GM12878 (cell line): ENCODE measurements at regions not wholly inside any gene's neighbourhood (a gene's known extent, or its start where the extent isn't known, plus 50 kb on each side); places are given as distances from the start of the nearest gene placed in this dataset.

Source experiments
- ATAC-seq: fragments of 200-7000 bp; cut with Tn5 transposase; 3 replicates; pipeline ENCODE4 v1.9.1; 2020; ENCODE audit warnings: mild to moderate bottlenecking, moderate library complexity
- BruUV-seq: library from RNA; stranded (reverse); fragments of 400-500 nt; replicated peaks from 2 replicates; lab custom pipeline; 2021; lab: Mats Ljungman, UMichigan
- CTCF ChIA-PET: fragments of 300-600 bp; sonication (Branson Sonifier 250); formaldehyde crosslinking; extraction: SDS; loops from one replicate; lab custom pipeline; 2021; ENCODE audit warnings: inconsistent platforms; lab: Yijun Ruan, JAX
- POLR2A ChIA-PET: fragments of 350-600 bp; formaldehyde crosslinking; extraction: SDS; loops from one replicate; lab custom pipeline; 2021; ENCODE audit warnings: inconsistent platforms; lab: Charles Lee
- RAD21 ChIA-PET: fragments of 300-600 bp; sonication (Branson Sonifier 250); formaldehyde crosslinking; loops from one replicate; lab custom pipeline; 2023; ENCODE audit warnings: antibody characterized with exemption; ENCODE audit not compliant: unreplicated experiment; lab: Charles Lee
- SMC1A ChIA-PET: fragments of 300-600 bp; sonication (Branson Sonifier 250); formaldehyde crosslinking; loops from one replicate; lab custom pipeline; 2023; ENCODE audit not compliant: unreplicated experiment, uncharacterized antibody; lab: Charles Lee
- DNase-seq: peaks from one replicate; pipeline ENCODE4 v3.0.0-alpha.2; 2011; ENCODE audit warnings: low read depth, low spot score
- FAIRE-seq: peaks from 3 replicates; lab custom pipeline; 2011; peaks lifted over from hg19 to GRCh38; lab: Jason Lieb, UNC
- H2AFZ ChIP-seq: 2 replicates; pipeline ENCODE4 v1.6.0; 2011; ENCODE audit warnings: low read depth, low read length, control low read depth; ENCODE audit not compliant: control insufficient read depth
- H3K27ac ChIP-seq: 2 replicates; pipeline ENCODE4 v1.5.1; 2011; ENCODE audit warnings: control low read depth; ENCODE audit not compliant: control insufficient read depth, insufficient read depth
- H3K27me3 ChIP-seq, 2 experiments: replicated peaks in 1 of 2; 2 replicates each; pipeline versions ENCODE4 v1.6.0 to v1.6.1; 2011; ENCODE audit warnings: low read length in 1 of 2; ENCODE audit not compliant: control insufficient read depth in 2 of 2, insufficient read depth in 2 of 2
- H3K36me3 ChIP-seq, 2 experiments: 2 replicates each; pipeline ENCODE4 v1.5.1; 2011; ENCODE audit warnings: low read length in 1 of 2; ENCODE audit not compliant: control insufficient read depth in 2 of 2, insufficient read depth in 2 of 2
- H3K4me1 ChIP-seq: 2 replicates; pipeline ENCODE4 v1.6.1; 2011; ENCODE audit warnings: mild to moderate bottlenecking, low read length, moderate library complexity, mixed read lengths; ENCODE audit not compliant: control insufficient read depth, insufficient read depth
- H3K4me2 ChIP-seq: 2 replicates; pipeline ENCODE4 v1.6.0; 2011; ENCODE audit warnings: control low read depth; ENCODE audit not compliant: control insufficient read depth, insufficient read depth
- H3K4me3 ChIP-seq: fragments of 200-600 bp; sonication (generic); 2 replicates; pipeline ENCODE4 v1.5.1; 2016
- H3K79me2 ChIP-seq: 2 replicates; pipeline ENCODE4 v1.6.0; 2011; ENCODE audit warnings: low read length; ENCODE audit not compliant: control insufficient read depth, insufficient read depth
- H3K9ac ChIP-seq: 2 replicates; pipeline ENCODE4 v1.8.0; 2011; ENCODE audit warnings: low read length, control low read depth, mixed read lengths; ENCODE audit not compliant: control insufficient read depth, insufficient read depth
- H3K9me3 ChIP-seq: replicated peaks from 3 replicates; pipeline ENCODE4 v1.5.1; 2011; ENCODE audit warnings: mild to moderate bottlenecking, low read length; ENCODE audit not compliant: control insufficient read depth, insufficient read depth
- H4K20me1 ChIP-seq: 2 replicates; pipeline ENCODE4 v1.6.0; 2011; ENCODE audit not compliant: control insufficient read depth, insufficient read depth
- BCLAF1 ChIP-seq: fragments of 450-650 bp; IDR thresholded peaks from 2 replicates; pipeline ENCODE4 v1.6.1; 2017; ENCODE audit warnings: antibody characterized with exemption, mild to moderate bottlenecking, moderate library complexity
- ETV6 ChIP-seq, 2 experiments: fragments of 450-650 bp in 1 of 2; IDR thresholded peaks in 1 of 2; conservative IDR thresholded peaks in 1 of 2; 2 replicates each; pipeline ENCODE4 v1.6.1; 2014; ENCODE audit warnings: antibody characterized with exemption in 1 of 2, borderline replicate concordance in 1 of 2, low read depth in 1 of 2, mild to moderate bottlenecking in 1 of 2, moderate library complexity in 1 of 2
- FOS ChIP-seq: IDR thresholded peaks from 3 replicates; pipeline ENCODE4 v1.6.1; 2011; ENCODE audit warnings: borderline replicate concordance; ENCODE audit not compliant: insufficient read length; ENCODE audit errors: extremely low read depth
- LARP7 ChIP-seq: fragments of 450-650 bp; IDR thresholded peaks from 2 replicates; pipeline ENCODE4 v1.6.1; 2017; ENCODE audit warnings: mild to moderate bottlenecking
- MYB ChIP-seq: fragments of 150-350 bp; IDR thresholded peaks from 2 replicates; pipeline ENCODE4 v1.6.1; 2014; ENCODE audit warnings: mild to moderate bottlenecking, low read depth, low read length, borderline replicate concordance
- NBN ChIP-seq: fragments of 450-650 bp; IDR thresholded peaks from 2 replicates; pipeline ENCODE4 v1.6.1; 2016
- NR2C1 ChIP-seq: fragments of 450-650 bp; IDR thresholded peaks from 2 replicates; pipeline ENCODE4 v1.6.1; 2017; ENCODE audit warnings: antibody characterized with exemption, mild to moderate bottlenecking, moderate library complexity
- POLR2AphosphoS5 ChIP-seq: IDR thresholded peaks from 2 replicates; pipeline ENCODE4 v1.6.1; 2011; ENCODE audit warnings: mild to moderate bottlenecking, low read length, inconsistent platforms
- TCF12 ChIP-seq: IDR thresholded peaks from 2 replicates; pipeline ENCODE4 v1.6.1; 2011; ENCODE audit warnings: low read depth, mild to moderate bottlenecking, low read length
- TCF3 ChIP-seq: IDR thresholded peaks from 2 replicates; pipeline ENCODE4 v1.6.1; 2012; ENCODE audit warnings: low read depth, mild to moderate bottlenecking, low read length, borderline replicate concordance; ENCODE audit not compliant: insufficient read depth
- ZNF217 ChIP-seq: fragments of 450-650 bp; IDR thresholded peaks from 2 replicates; pipeline ENCODE4 v1.6.1; 2017; ENCODE audit warnings: antibody characterized with exemption, mild to moderate bottlenecking
- WGBS: methylation state at CpG from one replicate; pipeline ENCODE4 v1.1.6; 2016; ENCODE audit warnings: low lambda C conversion rate; ENCODE audit not compliant: insufficient replicate concordance, insufficient coverage; ENCODE audit errors: missing lambda C conversion rate; 5-methylcytosine and 5-hydroxymethylcytosine counted together
- in situ Hi-C: fragments of 300-500 bp; cut with MboI; formaldehyde crosslinking; loops from 9 replicates; pipeline ENCODE4 v1.14.3; 2018; ENCODE audit warnings: mixed read lengths
- intact Hi-C: fragments of 100-400 bp; cut with micrococcal nuclease; formaldehyde crosslinking; loops from one replicate; pipeline ENCODE4 v1.14.2; 2022; ENCODE audit not compliant: unreplicated experiment
- TF ChIP-seq, protein P1 (sequence below): fragments of 450-650 bp; IDR thresholded peaks from 2 replicates; pipeline ENCODE4 v1.6.1; 2018; ENCODE audit warnings: mild to moderate bottlenecking, low read depth, moderate library complexity; ENCODE audit not compliant: partially characterized antibody
- TF ChIP-seq, protein P2 (sequence below): fragments of 450-650 bp; formaldehyde crosslinking; IDR thresholded peaks from 2 replicates; pipeline ENCODE4 v1.5.0; 2022; ENCODE audit warnings: mild to moderate bottlenecking, missing genetic modification characterization

- TF ChIP-seq BCLAF1 (no peak), ETV6 (conservative IDR thresholded peaks at IDR 0.05 in 1 of 2, IDR thresholded peaks at IDR 0.05 in 1 of 2; ENCODE audit: borderline replicate concordance in 1 of 2, low read depth in 1 of 2) (no peak)
- TF ChIP-seq, protein P1, sequence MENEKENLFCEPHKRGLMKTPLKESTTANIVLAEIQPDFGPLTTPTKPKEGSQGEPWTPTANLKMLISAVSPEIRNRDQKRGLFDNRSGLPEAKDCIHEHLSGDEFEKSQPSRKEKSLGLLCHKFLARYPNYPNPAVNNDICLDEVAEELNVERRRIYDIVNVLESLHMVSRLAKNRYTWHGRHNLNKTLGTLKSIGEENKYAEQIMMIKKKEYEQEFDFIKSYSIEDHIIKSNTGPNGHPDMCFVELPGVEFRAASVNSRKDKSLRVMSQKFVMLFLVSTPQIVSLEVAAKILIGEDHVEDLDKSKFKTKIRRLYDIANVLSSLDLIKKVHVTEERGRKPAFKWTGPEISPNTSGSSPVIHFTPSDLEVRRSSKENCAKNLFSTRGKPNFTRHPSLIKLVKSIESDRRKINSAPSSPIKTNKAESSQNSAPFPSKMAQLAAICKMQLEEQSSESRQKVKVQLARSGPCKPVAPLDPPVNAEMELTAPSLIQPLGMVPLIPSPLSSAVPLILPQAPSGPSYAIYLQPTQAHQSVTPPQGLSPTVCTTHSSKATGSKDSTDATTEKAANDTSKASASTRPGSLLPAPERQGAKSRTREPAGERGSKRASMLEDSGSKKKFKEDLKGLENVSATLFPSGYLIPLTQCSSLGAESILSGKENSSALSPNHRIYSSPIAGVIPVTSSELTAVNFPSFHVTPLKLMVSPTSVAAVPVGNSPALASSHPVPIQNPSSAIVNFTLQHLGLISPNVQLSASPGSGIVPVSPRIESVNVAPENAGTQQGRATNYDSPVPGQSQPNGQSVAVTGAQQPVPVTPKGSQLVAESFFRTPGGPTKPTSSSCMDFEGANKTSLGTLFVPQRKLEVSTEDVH, result no peak
Observed at GRCh38 chr16:55250701-55251100, 73.3 kb upstream of the IRX6 start (continued).

GRCh38 chr16:55251151-55251550, 72.9 kb upstream of the IRX6 start:
- Histone ChIP-seq H2AFZ (no peak overlapping the region), H3K4me2 (no peak overlapping the region), H3K9me3 (no peaks in the 10 kb centered on the region), H3K27me3 (no peaks in the 10 kb centered on the region), H3K4me3 (no peak overlapping the region), H3K36me3 (no peaks in the 10 kb centered on the region), H3K4me1 (no peaks in the 10 kb centered on the region), H3K79me2 (no peaks in the 10 kb centered on the region), H3K27ac (no peak overlapping the region), H3K9ac (no peak overlapping the region), H4K20me1 (no peaks in the 10 kb centered on the region)
- ChIA-PET RAD21 (no interaction called here), SMC1A (no interaction called here), POLR2A (no interaction called here), CTCF (no interaction called here)
- FAIRE-seq (no peak), DNase-seq (no peak), ATAC-seq (no peak)
- in situ Hi-C loops (loop anchor here (25.0 kb wide), 1 partner anchor 1689 kb away; no protein-coding TSS in a partner anchor), intact Hi-C loops (no loop called here)
- no TSS peak for BruUV-seq
- 33% methylated on average over 2 of the region's 2 CpGs for WGBS
- TF ChIP-seq NBN, result no peak
- no peak for TF ChIP-seq POLR2AphosphoS5
- TF ChIP-seq LARP7, result no peak
- no peak for TF ChIP-seq TCF12
- no peak for TF ChIP-seq FOS
- TF ChIP-seq NR2C1, result no peak
- no peak for TF ChIP-seq MYB
- no peak for TF ChIP-seq TCF3
- TF ChIP-seq, protein P2, sequence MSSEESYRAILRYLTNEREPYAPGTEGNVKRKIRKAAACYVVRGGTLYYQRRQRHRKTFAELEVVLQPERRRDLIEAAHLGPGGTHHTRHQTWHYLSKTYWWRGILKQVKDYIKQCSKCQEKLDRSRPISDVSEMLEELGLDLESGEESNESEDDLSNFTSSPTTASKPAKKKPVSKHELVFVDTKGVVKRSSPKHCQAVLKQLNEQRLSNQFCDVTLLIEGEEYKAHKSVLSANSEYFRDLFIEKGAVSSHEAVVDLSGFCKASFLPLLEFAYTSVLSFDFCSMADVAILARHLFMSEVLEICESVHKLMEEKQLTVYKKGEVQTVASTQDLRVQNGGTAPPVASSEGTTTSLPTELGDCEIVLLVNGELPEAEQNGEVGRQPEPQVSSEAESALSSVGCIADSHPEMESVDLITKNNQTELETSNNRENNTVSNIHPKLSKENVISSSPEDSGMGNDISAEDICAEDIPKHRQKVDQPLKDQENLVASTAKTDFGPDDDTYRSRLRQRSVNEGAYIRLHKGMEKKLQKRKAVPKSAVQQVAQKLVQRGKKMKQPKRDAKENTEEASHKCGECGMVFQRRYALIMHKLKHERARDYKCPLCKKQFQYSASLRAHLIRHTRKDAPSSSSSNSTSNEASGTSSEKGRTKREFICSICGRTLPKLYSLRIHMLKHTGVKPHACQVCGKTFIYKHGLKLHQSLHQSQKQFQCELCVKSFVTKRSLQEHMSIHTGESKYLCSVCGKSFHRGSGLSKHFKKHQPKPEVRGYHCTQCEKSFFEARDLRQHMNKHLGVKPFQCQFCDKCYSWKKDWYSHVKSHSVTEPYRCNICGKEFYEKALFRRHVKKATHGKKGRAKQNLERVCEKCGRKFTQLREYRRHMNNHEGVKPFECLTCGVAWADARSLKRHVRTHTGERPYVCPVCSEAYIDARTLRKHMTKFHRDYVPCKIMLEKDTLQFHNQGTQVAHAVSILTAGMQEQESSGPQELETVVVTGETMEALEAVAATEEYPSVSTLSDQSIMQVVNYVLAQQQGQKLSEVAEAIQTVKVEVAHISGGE (CRISPR knock-in tag), result no peak
- TF ChIP-seq ZNF217, result no peak
